CD14-positive monocyte (primary cell): ENCODE measurements at regions not wholly inside any gene's neighbourhood (a gene's known extent, or its start where the extent isn't known, plus 50 kb on each side); places are given as distances from the start of the nearest gene placed in this dataset.

Experiments
- DNase-seq, 3 donors: peaks; one replicate each; pipeline ENCODE4 v3.0.0-alpha.2; 2011 to 2022
- H2AFZ ChIP-seq: 2 replicates; pipeline ENCODE4 v1.6.0; 2012; ENCODE audit warnings: mild to moderate bottlenecking, low read depth, low read length, inconsistent platforms; ENCODE audit not compliant: insufficient read depth, poor library complexity, severe bottlenecking
- H3K27ac ChIP-seq, 2 donors: 1 replicate in 1 of 2; 2 replicates in 1 of 2; pipeline ENCODE4 v1.5.1; 2012 to 2013; ENCODE audit warnings: low read length in 2 of 2, control low read depth in 1 of 2, inconsistent platforms in 1 of 2, low read depth in 1 of 2, mild to moderate bottlenecking in 1 of 2
- H3K27me3 ChIP-seq, 2 donors: one replicate each; pipeline versions ENCODE4 v1.6.0 to v1.6.1; 2011 to 2013; ENCODE audit warnings: low read length in 2 of 2; ENCODE audit not compliant: control insufficient read depth in 2 of 2, insufficient read depth in 2 of 2
- H3K36me3 ChIP-seq, 2 donors: replicated peaks in 1 of 2; 1 replicate in 1 of 2; 2 replicates in 1 of 2; pipeline versions ENCODE4 v1.5.1 to v1.6.1; 2012 to 2013; ENCODE audit warnings: low read length in 2 of 2, control low read depth in 1 of 2, inconsistent platforms in 1 of 2, mild to moderate bottlenecking in 1 of 2; ENCODE audit not compliant: insufficient read depth in 2 of 2, control insufficient read depth in 1 of 2
- H3K4me1 ChIP-seq, 2 donors: 1 replicate in 1 of 2; 2 replicates in 1 of 2; pipeline versions ENCODE4 v1.5.1 to v1.6.1; 2012 to 2013; ENCODE audit warnings: low read length in 2 of 2, control low read depth in 1 of 2, inconsistent platforms in 1 of 2, mild to moderate bottlenecking in 1 of 2, moderate library complexity in 1 of 2; ENCODE audit not compliant: insufficient read depth in 2 of 2, control insufficient read depth in 1 of 2
- H3K4me2 ChIP-seq: replicated peaks from 2 replicates; pipeline ENCODE3; 2012; ENCODE audit warnings: low read length, moderate library complexity, mild to moderate bottlenecking; ENCODE audit not compliant: poor library complexity, severe bottlenecking; ENCODE audit errors: extremely low read depth
- H3K4me3 ChIP-seq, 3 experiments: fragments of 200-600 bp in 1 of 3; sonication (generic) in 1 of 3; replicated peaks in 1 of 3; 1 replicate in 2 of 3; 2 replicates in 1 of 3; pipeline ENCODE4 v1.5.1; 2011 to 2013; ENCODE audit warnings: low read length in 3 of 3, mild to moderate bottlenecking in 3 of 3, control low read depth in 2 of 3, low read depth in 2 of 3, inconsistent platforms in 1 of 3, moderate library complexity in 1 of 3
- H3K79me2 ChIP-seq: 2 replicates; pipeline ENCODE4 v1.6.0; 2012; ENCODE audit warnings: mild to moderate bottlenecking, control low read depth, inconsistent platforms, low read length, moderate library complexity; ENCODE audit not compliant: insufficient read depth
- H3K9ac ChIP-seq: 2 replicates; pipeline ENCODE4 v1.6.0; 2017; ENCODE audit warnings: low read length, mild to moderate bottlenecking; ENCODE audit not compliant: insufficient read depth, poor library complexity, severe bottlenecking
- H3K9me3 ChIP-seq, 2 donors: replicated peaks in 1 of 2; 1 replicate in 1 of 2; 2 replicates in 1 of 2; pipeline versions ENCODE4 v1.5.1 to v1.6.1; 2012 to 2013; ENCODE audit warnings: low read length in 2 of 2, control low read depth in 1 of 2; ENCODE audit not compliant: control insufficient read depth in 1 of 2, insufficient read depth in 1 of 2
- H4K20me1 ChIP-seq: 2 replicates; pipeline ENCODE4 v1.6.0; 2012; ENCODE audit warnings: mild to moderate bottlenecking, low read length, control low read depth, moderate library complexity; ENCODE audit not compliant: insufficient read depth
- H3K27ac Mint-ChIP-seq, 7 donors: one replicate each; pipeline ENCODE4 v1.8.0; 2020; ENCODE audit warnings: mild to moderate bottlenecking in 7 of 7, mixed read lengths in 7 of 7, moderate library complexity in 6 of 7, inconsistent platforms in 2 of 7
- H3K27me3 Mint-ChIP-seq, 3 donors: one replicate each; pipeline ENCODE4 v1.8.0; 2021 to 2022; ENCODE audit warnings: low read depth in 3 of 3, mild to moderate bottlenecking in 3 of 3, mixed read lengths in 3 of 3, moderate library complexity in 3 of 3, inconsistent platforms in 1 of 3
- H3K36me3 Mint-ChIP-seq, 2 donors: one replicate each; pipeline ENCODE4 v1.8.0; 2020; ENCODE audit warnings: mixed read lengths in 2 of 2, inconsistent platforms in 1 of 2, mild to moderate bottlenecking in 1 of 2
- H3K4me1 Mint-ChIP-seq: one replicate; pipeline ENCODE4 v1.8.0; 2020; ENCODE audit warnings: mild to moderate bottlenecking, mixed read lengths
- H3K4me3 Mint-ChIP-seq, 2 donors: one replicate each; pipeline ENCODE4 v1.8.0; 2020; ENCODE audit warnings: mild to moderate bottlenecking in 2 of 2, mixed read lengths in 2 of 2, moderate library complexity in 1 of 2
- H3K9me3 Mint-ChIP-seq, 7 donors: one replicate each; pipeline ENCODE4 v1.8.0; 2020 to 2022; ENCODE audit warnings: mixed read lengths in 7 of 7, mild to moderate bottlenecking in 6 of 7, moderate library complexity in 6 of 7, inconsistent platforms in 2 of 7
- WGBS: methylation state at CpG from one replicate; pipeline ENCODE4 v1.1.5; 2013; ENCODE audit warnings: missing lambda C conversion rate; ENCODE audit not compliant: insufficient coverage; 5-methylcytosine and 5-hydroxymethylcytosine counted together
- intact Hi-C, 2 donors: fragments of 100-400 bp; cut with micrococcal nuclease; formaldehyde crosslinking; loops; one replicate each; pipeline versions ENCODE4 v1.15.0 to v1.15.1; 2023
- TF ChIP-seq, protein P1 (sequence below): fragments of 200-600 bp; IDR thresholded peaks from one replicate; pipeline ENCODE4 v1.8.0; 2022; ENCODE audit warnings: antibody characterized with exemption, mild to moderate bottlenecking

GRCh38 chr21:38186661-38187270, 70.0 kb upstream of the KCNJ15 start:
- H3K4me1 ChIP-seq: no peaks in the 10 kb centered on the region
- H3K4me1 Mint-ChIP-seq: peaks cover 10% of the 10 kb centered on the region
- H3K4me3 Mint-ChIP-seq: no peak overlapping the region
- intact Hi-C loops: no loop called here
- H3K27ac ChIP-seq: no peak overlapping the region
- no peak overlapping the region for H2AFZ ChIP-seq
- no peak overlapping the region for H3K9ac ChIP-seq
- H3K9me3 Mint-ChIP-seq: peaks cover 0 to 6% (median 3%) of the 10 kb centered on the region in 7 donors
- no peak overlapping the region for H3K4me3 ChIP-seq
- H3K27ac Mint-ChIP-seq: peak overlapping the region in 1 of 7 donors; percentile 11
- no peaks in the 10 kb centered on the region for H4K20me1 ChIP-seq
- H3K4me2 ChIP-seq: no peak overlapping the region
- H3K27me3 Mint-ChIP-seq: peaks cover under 1 to 10% (median 3%) of the 10 kb centered on the region in 3 donors
- TF ChIP-seq, protein P1, sequence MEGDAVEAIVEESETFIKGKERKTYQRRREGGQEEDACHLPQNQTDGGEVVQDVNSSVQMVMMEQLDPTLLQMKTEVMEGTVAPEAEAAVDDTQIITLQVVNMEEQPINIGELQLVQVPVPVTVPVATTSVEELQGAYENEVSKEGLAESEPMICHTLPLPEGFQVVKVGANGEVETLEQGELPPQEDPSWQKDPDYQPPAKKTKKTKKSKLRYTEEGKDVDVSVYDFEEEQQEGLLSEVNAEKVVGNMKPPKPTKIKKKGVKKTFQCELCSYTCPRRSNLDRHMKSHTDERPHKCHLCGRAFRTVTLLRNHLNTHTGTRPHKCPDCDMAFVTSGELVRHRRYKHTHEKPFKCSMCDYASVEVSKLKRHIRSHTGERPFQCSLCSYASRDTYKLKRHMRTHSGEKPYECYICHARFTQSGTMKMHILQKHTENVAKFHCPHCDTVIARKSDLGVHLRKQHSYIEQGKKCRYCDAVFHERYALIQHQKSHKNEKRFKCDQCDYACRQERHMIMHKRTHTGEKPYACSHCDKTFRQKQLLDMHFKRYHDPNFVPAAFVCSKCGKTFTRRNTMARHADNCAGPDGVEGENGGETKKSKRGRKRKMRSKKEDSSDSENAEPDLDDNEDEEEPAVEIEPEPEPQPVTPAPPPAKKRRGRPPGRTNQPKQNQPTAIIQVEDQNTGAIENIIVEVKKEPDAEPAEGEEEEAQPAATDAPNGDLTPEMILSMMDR: no peak
- no peaks in the 10 kb centered on the region for H3K36me3 ChIP-seq
- DNase-seq: no peak
- no peaks in the 10 kb centered on the region for H3K79me2 ChIP-seq
- H3K9me3 ChIP-seq: no peaks in the 10 kb centered on the region
- no peaks in the 10 kb centered on the region for H3K27me3 ChIP-seq
- no CpG with 5 or more reads among the region's 1 CpG for whole genome bisulfite sequencing
- H3K36me3 Mint-ChIP-seq: no peaks in the 10 kb centered on the region

DNA sequence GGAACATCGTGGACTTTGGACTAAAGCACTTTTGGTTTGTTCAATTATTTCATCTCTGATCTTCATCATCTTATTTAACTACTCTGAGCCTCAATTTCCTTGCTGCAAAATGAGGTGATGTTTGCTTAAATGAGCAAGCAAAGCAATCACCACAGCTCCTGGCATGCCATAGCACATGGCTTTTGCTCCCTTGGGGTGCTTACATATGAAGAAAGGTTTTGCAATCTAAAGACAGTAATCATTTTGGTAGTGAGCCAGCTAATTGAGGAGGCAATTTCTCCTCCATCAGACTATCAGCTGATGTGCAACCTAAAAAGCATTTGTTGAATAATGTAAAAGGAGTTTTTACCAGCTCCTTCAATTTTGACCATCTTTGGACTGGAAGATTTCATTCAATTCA, 68.8 kb upstream of the KCNJ15 start:
- no peaks in the 10 kb centered on the region for H3K79me2 ChIP-seq
- no peak overlapping the region for H3K9ac ChIP-seq
- H3K4me1 Mint-ChIP-seq: peaks cover 10% of the 10 kb centered on the region
- peaks cover 0 to 9% (median 5%) of the 10 kb centered on the region in 7 donors for H3K9me3 Mint-ChIP-seq
- H3K27ac Mint-ChIP-seq: no peak overlapping the region
- no peak for DNase-seq
- no peaks in the 10 kb centered on the region for H3K27me3 ChIP-seq
- no peak overlapping the region for H3K4me2 ChIP-seq
- TF ChIP-seq, protein P1: no peak
- intact Hi-C loops: no loop called here
- no peaks in the 10 kb centered on the region for H3K36me3 Mint-ChIP-seq
- H3K27ac ChIP-seq: no peak overlapping the region
- WGBS: no CpG with 5 or more reads among the region's 1 CpG
- H3K9me3 ChIP-seq: peaks cover 0 to under 1% of the 10 kb centered on the region in 2 donors
- H3K4me3 ChIP-seq: no peak overlapping the region
- H4K20me1 ChIP-seq: no peaks in the 10 kb centered on the region
- no peak overlapping the region for H3K4me3 Mint-ChIP-seq
- H2AFZ ChIP-seq: no peak overlapping the region
- no peaks in the 10 kb centered on the region for H3K4me1 ChIP-seq
- peaks cover 2 to 4% (median 3%) of the 10 kb centered on the region in 3 donors for H3K27me3 Mint-ChIP-seq
- H3K36me3 ChIP-seq: no peaks in the 10 kb centered on the region
